HG02852 (cell line): ENCODE measurements at regions not wholly inside any gene's neighbourhood (a gene's known extent, or its start where the extent isn't known, plus 50 kb on each side); places are given as distances from the start of the nearest gene placed in this dataset.

Experiments used
- ATAC-seq: cut with Tn5 transposase; IDR thresholded peaks from one replicate; pipeline ENCODE4 v1.9.1; 2021; ENCODE audit warnings: mild to moderate bottlenecking, moderate library complexity; ENCODE audit not compliant: unreplicated experiment

DNA sequence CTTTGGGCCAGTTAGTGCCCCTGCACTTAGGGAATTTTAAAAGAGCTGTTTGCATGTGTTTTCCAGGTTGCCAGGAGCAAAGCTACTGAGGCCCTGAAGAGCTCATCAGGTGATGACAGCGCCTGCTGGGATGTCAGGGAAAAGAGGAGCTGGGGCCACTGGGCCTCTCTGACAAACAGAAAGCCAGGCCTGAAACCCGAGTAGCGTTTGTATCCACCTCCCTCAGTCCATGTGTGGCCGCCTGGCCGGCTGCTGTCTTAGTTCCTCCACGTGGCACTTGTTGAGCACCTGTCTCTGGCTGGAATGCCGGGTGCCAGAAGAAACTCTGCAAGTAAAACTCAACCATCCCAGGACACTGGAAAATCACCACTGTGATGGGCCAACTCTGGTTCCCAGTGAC, 601.2 kb downstream of the CDH26 start:
- ATAC-seq = no peak

DNA sequence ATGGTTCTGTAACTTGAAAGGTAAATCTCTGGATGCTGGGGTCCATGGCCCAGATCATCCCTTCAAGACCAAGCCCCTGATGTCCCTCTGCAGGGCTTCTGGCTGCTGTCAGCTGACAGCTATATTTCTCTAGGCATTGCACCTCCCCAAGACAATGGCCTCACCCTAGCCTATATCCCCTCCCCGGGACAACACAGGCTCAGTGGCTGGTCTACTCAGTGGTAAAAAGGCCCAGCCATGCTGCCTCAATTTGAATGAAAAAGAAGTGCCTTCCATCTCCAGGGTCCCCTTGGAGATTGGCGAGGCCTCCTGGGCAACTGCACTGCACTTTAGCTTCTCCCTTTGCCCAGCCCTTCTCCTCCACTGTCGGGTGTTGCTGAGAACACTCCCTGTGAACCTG, 602.8 kb downstream of the CDH26 start:
- no peak for ATAC-seq

DNA sequence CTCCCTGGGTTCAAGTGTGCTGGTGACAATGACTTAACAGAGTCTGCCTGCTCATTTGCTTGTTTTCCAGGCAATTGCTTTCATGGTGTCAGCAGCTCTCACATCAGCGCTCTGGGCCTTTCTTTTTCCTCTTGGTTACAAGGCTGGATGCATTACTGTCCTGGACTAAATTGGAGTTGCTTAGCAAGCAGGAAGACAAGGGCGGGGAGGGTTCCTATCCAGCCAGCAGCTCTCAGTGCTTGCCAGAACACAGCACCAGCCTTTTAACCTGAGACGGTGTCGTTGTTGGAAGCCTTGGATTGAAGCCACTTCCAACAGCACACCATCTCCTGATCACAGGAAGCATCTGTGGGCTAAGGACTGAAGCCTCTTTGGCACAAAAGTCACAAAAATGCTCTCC, 606.9 kb downstream of the CDH26 start:
- ATAC-seq = no peak

DNA sequence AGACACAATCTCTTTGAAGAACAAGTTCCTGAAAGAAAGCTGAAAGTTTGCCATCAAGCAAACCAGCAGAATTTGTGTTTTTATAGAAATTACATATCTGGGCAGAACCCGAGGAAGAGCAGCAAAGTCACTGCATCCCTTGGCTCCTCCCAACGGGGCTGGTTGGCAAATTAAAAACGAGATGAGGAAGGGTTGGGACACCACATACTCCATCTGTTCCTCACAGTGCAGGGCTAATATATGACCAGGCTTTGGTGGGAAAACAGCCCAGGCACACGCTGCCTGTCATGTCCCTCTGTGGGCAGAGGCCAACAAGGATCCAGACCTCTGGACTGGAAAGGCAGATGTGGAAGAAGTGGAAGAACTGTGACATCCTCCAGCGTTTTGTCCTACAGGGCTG, 607.3 kb downstream of the CDH26 start:
- ATAC-seq = no peak

DNA sequence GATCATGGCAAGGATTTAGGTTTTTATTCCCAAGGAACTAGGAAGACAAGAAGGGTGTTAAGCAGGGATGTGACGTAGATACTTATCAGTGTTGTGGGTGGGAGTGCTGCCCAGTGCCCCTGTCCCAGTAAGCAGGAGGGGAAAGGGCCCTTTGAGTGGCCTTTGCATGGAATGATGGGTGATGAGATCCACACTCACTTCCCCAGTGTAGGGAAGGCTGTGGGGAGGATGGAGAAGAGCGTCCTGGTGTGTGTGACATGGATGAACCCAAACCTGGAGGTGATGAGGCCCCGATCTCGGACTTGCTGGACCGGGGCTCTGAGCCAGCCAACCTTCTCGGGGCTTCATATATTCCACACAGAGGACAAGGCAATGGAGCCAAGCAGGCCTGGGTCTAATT, 610.9 kb downstream of the CDH26 start:
- no peak for ATAC-seq

DNA sequence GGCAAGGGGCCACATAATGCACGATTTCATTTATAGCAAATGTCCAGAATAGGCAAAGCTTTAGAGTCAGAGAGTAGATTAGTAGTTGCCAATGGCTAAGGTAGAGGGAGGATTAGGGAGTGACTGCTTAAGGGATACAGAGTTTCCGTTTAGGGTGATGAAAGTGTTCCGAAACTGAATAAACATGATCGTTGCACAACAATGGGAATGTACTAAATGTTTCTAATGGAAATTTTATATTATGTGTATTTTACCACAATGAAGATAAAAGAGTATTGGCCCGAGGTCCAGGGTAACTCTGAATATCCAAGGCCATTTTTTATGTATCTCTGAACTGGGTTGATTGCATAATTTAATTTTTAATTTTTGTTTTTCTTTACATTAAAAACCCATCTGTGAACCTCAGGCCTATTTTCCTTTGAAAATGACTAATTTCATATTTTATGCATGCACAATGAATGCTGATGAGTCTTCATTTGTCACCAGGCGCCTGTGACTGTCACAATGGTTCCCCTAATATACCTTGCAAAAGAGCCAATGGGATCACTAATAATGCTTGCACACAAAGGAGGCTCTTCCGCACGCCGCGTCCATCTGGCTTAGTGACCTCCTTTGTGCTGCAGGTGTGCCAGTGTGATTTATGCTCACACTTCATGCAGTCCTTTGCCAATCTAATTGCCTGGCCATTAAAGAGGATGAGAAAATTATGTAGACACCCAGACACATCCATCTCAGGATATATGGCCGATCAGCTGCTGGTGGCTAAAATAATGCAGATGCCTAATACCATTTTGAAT, 612.5 kb downstream of the CDH26 start:
- ATAC-seq = no peak

DNA sequence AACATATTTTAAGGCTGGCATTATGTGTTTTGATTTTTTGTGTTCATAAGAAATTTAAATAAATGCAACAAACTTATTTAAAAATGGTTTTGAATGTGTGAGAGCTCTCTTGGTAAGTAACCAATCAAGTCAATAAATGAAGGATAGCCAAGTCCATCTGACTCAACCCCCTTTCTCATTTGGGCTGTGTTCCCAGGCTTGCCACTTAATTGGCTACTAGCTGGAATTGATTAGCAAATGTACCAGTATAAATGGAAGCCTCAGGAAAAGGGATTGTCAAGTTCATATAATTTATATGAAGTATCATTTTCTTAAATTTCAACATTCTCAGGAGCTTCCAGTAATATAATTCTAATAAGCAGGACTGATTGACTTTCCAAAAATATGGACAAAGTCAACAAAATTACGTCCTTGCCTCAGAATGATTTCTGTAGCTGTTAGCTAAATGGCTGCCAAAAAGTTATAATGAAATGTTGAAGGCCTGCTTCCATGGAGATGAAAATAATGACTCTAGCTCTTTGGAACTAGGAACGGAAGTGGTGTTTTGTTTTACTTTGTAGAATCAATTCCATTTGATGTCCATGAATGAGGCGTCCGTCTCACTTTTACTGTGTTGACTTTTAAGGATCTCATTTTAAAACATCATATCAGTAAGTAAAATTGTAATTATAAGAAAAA, 614.9 kb downstream of the CDH26 start:
- ATAC-seq = no peak

DNA sequence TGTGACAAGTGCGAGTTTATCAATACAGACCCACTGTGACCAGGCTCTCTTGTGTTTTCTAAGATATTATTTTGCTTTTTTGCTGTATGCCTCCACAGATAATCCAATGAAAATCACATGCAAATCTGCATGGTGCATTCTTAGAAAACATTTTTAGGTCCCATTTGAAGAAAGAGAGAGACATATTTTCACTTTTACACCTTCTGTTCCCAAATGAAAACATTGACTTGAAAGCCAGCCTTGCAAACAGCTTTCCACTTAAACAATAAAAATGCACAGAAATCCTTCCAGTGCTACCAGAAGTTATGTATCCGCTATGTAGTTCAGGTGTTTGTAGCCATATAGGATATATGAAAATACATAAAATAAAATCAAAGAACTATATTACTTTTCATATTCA, 618.0 kb downstream of the CDH26 start:
- ATAC-seq = no peak

DNA sequence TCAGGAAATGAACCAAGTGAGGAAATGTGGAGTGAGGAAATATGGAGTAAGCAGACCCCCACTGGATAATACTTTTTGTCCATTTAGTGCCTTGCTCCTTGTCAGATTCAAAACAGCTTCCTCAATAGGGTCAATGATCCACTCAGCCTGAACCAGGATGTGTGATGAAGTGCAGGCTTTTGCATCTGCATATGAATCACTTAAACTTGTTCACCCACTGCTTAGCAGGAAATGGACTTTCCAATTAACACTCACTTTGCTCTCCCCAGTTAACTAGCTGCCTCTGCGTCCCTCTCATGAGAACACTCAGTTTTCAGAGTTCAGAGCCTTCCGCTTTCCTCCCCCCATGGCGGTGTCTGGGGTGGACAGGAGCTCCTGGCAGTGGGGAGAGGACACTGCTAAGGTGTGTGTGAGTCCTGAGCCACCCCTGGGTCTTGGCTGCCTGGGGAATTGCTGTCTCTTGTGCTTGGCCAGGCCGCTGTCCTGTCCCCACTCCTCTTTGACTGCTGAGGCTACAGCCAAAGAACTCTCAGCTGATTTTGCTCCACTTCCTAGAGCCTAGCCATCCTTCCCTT, 621.8 kb downstream of the CDH26 start:
- no peak for ATAC-seq

DNA sequence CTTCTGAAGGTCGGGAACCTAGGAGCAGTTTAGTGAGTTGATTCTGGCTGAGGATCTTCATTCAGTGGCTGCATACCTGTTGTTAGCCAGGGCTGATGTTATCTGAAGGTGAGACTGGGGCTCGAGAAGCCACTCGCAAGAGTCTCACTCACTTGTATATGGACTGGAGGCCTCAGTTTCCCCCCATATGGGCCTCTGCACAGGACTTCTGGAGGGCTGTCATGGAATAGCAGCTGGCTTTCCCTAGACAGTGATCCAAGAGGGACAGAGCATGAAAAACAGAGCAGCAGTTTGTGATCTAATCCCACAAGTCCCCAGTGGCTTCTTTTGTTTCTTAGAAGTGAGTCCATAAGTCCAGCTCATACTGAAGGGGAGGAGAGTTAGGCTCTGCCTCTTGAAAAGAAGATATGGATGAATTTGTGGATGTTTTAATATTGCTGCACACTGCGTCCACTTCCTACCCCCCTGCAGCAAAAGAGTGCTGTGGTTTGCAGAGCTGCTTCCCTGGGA, 623.4 kb downstream of the CDH26 start:
- no peak for ATAC-seq

DNA sequence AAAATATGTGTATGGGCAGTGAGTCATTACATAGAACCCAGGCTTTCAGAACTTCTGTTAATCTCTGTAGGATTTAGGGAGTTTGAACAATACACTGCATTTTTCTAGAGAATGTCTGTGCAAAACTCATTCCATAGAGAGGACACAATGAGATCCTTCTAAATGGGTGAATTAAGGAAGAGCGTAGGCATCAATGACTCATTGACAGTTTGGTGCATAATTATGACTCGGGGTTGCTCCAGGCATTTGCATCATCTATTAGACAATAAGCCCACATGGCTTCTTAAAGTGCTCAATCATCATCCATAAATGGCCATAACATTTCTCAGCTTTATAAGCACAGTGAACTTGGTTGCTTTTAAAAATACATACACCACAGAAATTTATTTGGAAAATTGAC, 625.5 kb downstream of the CDH26 start:
- ATAC-seq = no peak

DNA sequence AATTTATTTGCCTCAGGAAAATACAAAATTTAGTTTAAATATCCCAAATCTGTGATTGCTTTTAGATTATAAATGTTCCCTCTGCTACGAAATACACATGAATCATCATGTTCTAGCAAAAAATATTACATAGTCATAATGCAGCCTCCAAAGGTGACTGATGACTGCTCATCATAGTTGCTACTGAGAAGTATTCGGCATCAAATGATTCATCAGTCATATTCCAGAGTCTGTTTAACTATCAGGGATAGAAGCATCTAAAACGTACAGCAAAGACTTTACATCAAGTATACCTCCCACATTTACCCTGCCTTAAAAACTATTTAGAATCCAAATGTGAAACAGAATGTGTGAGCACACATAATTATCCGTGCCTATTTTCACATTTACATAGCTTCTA, 626.0 kb downstream of the CDH26 start:
- no peak for ATAC-seq

DNA sequence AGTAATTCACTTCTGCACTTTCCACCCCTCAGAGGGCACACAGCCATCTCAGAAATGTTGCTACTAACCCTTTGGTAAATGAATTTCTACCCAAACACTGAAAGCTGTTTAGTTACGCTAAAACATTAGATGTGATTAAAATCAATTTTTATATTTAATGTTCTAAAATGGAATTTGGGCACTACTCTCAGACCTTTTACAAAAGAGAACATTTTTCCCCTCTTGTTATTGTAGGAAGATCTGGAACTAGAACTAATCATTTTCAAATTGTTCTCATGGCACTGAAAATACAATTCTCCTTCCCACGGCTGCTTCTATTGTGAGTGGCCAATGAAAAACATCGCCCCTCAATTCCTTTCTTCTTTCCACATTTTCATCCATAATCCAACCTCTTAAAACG, 627.4 kb downstream of the CDH26 start:
- no peak for ATAC-seq

DNA sequence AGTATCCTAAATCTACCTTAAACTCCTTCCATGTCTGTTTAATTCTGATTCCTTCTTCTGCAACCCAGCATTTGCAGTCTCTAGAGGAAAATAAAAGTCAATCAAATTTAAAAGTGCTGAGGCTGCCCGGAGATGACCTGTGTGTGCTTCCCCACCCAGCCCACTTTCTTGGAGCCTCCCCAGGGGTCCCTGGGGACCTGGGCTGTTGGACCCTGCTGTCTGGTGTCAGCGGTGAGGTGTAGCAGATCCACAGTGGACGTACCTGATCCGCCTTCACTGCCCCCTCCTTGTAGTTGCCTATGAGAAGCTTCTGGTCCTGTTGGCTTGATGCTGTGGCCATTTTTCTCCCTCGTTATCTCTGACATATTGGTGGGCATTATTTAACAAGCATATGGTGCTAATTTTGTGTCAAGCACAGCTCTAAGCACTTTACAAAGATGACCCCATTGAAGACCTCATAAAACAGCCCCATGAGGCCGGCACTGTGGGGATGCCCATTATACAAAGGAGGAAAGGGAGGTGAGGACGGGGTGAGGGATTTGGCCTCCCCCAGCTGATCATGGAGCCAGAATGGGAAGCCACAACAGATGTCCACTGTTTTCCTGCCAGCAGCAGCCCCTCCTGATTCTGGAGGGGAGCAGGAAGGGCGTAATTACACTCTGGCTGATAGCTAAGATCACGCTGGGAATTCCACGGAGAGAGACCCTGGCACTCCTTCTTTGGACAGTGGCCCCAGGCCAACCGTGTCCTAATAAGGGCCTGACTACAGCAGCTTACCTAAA, 628.2 kb downstream of the CDH26 start:
- no peak for ATAC-seq

DNA sequence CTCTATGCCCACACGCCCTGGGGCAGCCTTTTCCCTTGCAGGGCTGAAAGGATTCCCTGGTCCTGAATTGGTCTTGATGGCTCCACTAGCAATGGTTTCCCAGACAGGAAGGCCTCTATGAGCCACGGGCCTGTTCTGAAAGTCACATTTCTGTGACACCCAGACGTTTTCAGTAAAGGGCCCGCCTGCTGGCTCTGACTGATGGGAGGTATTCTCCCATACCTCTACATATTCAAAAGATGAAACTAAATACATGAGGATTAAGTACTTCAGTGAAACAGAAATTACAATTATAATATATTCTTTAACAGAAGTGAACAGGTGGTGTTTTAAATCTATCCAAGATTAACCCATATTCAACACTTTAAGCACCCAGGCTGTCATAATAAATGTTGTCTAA, 629.8 kb downstream of the CDH26 start:
- no peak for ATAC-seq

DNA sequence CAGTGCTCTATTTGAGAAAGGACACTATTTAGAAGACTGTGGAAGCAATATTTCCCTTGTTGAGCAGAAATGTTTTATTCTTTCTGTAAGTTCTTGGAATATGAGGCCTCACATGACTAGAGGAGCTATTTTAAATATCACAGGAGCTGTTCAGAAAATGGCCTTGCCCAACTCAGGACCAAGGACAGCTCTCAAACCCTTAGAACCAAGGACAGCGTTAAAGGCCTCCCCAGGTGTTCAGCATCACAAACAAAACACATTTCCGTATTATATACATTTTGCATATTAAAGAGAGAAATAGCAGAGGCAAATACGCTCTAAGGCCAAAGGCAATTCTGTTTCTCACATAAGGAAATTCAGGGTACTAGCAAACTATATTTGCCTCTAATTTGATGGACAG, 631.4 kb downstream of the CDH26 start:
- ATAC-seq = no peak

DNA sequence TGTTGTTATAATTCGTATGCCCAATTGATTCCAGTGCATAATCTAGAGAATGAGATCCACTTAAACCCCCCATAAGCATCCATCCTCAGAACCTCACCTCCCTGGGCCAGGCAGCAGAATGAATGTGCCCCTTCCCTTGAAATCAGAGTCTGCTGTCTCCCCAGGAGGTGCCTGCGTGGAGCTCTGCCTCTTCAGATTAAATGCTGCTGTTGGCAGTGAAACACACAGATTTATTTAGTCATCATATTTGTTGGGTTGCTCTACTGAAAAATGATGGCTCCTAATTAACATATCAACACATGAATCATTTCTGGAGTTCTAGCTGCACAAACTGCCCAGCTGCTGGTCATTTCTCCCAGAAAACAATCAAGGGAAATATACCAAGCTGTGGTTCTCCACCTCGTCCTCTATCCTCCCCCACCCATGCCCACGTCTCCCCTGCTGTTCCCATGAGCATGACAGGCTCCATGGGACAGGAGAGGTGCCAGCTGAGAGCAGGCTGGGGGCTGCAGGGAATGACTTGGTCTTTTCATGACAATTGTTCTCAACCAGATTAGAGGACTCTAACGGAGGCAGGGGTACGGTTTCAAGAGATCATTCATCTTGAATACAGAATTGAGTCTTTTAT, 633.1 kb downstream of the CDH26 start:
- no peak for ATAC-seq

DNA sequence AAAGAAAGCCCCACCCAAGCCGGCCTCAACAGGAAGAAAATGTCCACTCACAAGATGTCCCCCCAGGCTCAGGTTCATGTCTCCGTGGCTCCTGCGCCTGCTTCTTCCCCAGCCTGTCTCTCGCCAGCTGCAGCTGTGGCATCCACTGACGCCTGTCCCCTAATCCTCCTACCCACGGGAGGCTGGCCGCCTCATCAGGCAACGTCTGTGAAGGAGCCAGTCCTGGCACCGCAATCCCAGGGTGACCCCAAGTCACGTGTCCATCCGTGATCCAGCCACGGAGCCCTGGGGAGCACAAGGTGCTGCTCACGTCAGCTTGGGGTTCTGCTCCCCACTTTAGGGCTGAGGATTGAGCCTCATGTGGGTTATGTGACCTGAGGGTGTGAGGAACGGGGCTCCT, 640.3 kb downstream of the CDH26 start:
- ATAC-seq = no peak

DNA sequence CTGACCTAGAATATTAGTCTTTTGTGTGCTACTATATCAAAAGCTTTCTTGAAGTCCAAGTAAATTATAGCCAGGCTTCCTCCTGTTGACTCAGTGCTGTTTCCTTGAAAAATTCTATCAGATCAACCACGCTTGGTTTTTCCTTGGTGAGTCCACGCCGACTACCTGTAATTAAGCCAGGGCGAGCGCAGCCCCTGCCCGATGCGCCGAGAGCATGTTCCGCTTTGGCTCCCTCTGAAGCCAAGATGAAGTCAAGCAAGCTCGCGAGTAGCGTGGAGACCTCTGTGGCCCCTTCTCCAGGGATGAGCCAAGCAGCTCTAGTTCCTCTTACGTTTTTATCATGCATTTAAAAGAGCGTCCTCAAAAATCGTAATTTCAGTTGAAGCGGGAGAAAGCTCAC, 641.2 kb downstream of the CDH26 start:
- ATAC-seq = no peak

DNA sequence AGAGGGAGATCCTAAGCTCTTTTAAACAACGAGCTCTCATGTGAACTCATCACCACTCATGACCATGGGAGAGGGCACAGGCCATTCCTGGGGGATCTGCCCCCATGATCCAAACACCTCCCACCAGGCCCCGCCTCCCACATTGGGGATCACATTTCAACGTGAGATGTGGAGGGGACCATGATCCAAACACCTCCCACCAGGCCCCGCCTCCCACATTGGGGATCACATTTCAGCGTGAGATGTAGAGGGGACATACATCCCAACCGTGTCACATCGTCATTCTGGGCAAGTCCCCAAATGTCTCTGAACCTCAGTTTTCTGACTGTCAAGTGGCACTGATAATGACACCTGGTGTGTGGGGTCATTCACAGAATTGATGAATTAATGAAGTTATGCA, 641.8 kb downstream of the CDH26 start:
- no peak for ATAC-seq

DNA sequence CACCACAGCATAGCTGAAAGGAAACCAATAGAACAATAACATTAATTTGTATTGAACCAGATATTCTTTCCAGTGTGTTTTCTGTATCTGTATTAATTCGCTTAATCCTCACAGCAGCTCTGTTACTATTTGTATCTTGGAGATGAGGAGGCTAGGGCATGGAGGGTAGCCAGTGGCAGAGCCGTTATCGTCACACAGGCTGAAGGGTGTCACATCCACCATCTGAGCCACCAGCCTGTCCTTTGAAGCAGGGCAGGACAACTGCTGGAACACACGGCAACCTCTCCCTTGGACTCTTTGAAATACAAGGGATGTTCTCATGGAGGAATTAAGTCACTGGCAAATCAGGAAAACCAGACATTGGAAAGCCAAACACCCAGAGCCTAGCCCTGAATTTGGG, 628.0 kb upstream of the CDH4 start:
- no peak for ATAC-seq
